PFSK-1 (cell line): ENCODE measurements at regions not wholly inside any gene's neighbourhood (a gene's known extent, or its start where the extent isn't known, plus 50 kb on each side); places are given as distances from the start of the nearest gene placed in this dataset.

Experiments used
- FOXP2 ChIP-seq: optimal IDR thresholded peaks from 2 replicates; pipeline ENCODE3; 2011; ENCODE audit warnings: borderline replicate concordance, control low read depth, inconsistent platforms; ENCODE audit not compliant: insufficient read depth; ENCODE audit errors: extremely low read length, extremely low read depth
- POLR2AphosphoS5 ChIP-seq: IDR thresholded peaks from 2 replicates; pipeline ENCODE4 v1.6.1; 2012; ENCODE audit warnings: low read depth, mild to moderate bottlenecking, control low read depth, low read length, moderate library complexity
- SIN3A ChIP-seq: IDR thresholded peaks from 2 replicates; pipeline ENCODE4 v1.6.1; 2012; ENCODE audit warnings: mild to moderate bottlenecking, low read length, moderate library complexity, borderline replicate concordance; ENCODE audit not compliant: insufficient read depth
- TAF1 ChIP-seq: IDR thresholded peaks from 2 replicates; pipeline ENCODE4 v1.6.1; 2012; ENCODE audit warnings: low read length, control low read depth, borderline replicate concordance; ENCODE audit not compliant: insufficient read depth
- TF ChIP-seq, protein P1 (sequence below), 2 experiments: IDR thresholded peaks; 2 replicates each; pipeline versions ENCODE4 v1.6.1 to v1.8.0; 2011 to 2012; ENCODE audit warnings: low read depth in 2 of 2, low read length in 2 of 2, control low read depth in 1 of 2, inconsistent platforms in 1 of 2, mild to moderate bottlenecking in 1 of 2, moderate library complexity in 1 of 2; ENCODE audit not compliant: insufficient read depth in 1 of 2

DNA sequence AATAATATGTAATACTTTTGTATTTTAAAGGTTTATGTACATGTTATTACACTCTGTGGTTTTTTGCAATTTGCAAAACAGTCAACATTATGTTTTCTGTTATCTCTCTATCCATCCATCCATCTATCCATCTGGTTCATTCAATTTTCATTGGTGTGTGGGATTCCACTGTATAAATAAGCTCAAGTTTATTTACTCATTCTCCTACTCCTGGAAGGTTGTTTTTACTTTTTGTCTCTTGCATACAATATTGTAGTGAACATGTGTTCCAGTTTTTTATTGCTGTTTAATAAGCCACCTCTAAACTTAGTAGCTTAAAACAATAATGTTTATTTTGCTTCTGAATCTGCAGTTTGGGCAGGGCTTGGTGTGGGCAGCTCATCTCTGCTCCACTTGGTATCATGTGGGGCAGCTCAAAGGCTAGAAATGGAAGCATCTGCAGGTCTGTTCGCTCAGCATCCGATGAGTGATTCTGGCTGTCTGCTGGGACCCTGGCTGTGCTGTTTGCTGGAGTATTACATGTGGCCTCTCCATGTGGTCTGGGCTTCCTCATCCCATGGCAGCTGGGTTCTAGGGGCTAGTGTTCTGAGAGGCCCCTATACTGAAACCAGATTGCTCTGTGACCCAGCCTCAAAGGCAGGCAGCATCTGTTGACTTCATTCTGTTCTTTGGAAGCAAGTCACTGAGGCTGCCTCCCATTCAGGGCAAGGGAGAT is 98.8 kb downstream of the SLC25A47 start:
- TF ChIP-seq, protein P1, sequence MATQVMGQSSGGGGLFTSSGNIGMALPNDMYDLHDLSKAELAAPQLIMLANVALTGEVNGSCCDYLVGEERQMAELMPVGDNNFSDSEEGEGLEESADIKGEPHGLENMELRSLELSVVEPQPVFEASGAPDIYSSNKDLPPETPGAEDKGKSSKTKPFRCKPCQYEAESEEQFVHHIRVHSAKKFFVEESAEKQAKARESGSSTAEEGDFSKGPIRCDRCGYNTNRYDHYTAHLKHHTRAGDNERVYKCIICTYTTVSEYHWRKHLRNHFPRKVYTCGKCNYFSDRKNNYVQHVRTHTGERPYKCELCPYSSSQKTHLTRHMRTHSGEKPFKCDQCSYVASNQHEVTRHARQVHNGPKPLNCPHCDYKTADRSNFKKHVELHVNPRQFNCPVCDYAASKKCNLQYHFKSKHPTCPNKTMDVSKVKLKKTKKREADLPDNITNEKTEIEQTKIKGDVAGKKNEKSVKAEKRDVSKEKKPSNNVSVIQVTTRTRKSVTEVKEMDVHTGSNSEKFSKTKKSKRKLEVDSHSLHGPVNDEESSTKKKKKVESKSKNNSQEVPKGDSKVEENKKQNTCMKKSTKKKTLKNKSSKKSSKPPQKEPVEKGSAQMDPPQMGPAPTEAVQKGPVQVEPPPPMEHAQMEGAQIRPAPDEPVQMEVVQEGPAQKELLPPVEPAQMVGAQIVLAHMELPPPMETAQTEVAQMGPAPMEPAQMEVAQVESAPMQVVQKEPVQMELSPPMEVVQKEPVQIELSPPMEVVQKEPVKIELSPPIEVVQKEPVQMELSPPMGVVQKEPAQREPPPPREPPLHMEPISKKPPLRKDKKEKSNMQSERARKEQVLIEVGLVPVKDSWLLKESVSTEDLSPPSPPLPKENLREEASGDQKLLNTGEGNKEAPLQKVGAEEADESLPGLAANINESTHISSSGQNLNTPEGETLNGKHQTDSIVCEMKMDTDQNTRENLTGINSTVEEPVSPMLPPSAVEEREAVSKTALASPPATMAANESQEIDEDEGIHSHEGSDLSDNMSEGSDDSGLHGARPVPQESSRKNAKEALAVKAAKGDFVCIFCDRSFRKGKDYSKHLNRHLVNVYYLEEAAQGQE (IDR thresholded peaks at IDR 0.05; ENCODE audit: insufficient read depth in 1 of 2, low read depth in 2 of 2, low read length in 2 of 2): no peak
- TF ChIP-seq TAF1 (no peak), FOXP2 (no peak), SIN3A (no peak), POLR2AphosphoS5 (no peak)

DNA sequence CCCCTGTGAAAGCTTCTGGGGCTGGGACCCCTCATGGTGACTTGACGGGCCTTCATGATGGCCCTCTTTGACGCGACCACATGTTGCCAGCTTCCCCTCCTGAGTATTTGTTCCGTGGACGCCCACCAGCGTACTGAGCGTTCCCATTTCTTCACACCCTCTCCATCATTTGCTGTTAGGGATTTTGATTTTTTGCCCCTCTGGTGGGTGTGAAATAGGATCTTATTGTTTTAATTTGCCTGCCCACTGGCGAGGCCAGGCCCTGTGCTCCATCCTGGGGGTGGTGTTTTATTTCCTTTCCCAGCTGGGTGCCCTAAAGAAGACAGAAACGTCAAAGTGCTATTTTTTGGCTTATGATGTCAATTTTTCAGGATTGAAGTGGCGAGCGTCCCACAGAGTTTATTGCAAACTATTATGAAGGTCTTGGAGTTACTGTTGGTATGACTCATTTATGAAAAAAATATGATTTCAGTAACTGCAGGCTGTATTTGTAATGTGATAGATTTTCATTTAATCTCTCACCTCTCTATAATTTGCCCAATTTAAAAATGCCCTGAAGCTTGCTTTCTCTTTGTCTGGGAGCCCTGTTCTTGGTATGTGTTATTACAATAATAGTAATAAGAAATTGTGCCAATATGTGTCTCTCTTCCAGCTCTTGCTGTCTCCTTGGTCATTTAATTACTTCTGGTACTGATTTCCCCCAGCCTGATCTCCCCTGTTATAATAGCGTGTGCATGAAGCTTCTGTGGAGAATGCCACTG is 99.6 kb downstream of the SLC25A47 start:
- TF ChIP-seq SIN3A: no peak
- TF ChIP-seq, protein P1 (IDR thresholded peaks at IDR 0.05; ENCODE audit: insufficient read depth in 1 of 2, low read depth in 2 of 2, low read length in 2 of 2): no peak
- no peak for TF ChIP-seq FOXP2
- no peak for TF ChIP-seq TAF1
- TF ChIP-seq POLR2AphosphoS5: no peak

DNA sequence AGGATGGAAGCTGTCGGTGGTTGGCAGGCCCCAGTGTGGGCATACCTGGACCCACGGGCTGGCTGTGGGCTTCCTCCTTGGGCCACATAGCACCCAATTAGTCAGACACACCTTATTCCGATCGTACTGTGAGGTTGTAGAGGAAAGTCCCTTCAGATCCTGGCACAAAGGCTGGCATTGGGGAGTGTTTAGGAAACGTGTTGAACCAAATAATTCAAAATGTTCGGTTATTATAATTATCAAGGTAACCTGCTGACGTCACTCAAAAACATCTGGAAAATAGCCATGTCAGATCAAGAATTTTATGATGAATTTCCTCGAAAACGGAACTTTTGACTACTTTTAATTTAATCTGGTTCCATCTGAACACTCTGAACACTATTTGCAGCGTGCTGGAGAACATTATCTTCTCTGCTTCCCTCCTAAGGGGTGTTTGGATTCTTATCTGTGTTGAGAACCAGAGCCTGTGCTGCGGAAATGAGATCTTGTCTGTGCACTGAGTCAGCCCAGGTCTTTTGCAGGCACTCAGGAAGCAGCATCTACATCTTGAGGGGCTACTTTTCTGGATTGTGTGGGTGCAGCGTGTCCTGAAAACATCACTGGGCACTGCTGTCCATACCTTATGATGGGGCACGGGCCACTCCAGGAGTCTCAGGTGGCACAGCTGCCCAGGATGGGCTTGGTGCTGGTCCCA is 100.3 kb downstream of the SLC25A47 start:
- TF ChIP-seq TAF1 (no peak), FOXP2 (no peak), POLR2AphosphoS5 (no peak), SIN3A (no peak)
- TF ChIP-seq, protein P1 (IDR thresholded peaks at IDR 0.05; ENCODE audit: insufficient read depth in 1 of 2, low read depth in 2 of 2, low read length in 2 of 2): no peak

DNA sequence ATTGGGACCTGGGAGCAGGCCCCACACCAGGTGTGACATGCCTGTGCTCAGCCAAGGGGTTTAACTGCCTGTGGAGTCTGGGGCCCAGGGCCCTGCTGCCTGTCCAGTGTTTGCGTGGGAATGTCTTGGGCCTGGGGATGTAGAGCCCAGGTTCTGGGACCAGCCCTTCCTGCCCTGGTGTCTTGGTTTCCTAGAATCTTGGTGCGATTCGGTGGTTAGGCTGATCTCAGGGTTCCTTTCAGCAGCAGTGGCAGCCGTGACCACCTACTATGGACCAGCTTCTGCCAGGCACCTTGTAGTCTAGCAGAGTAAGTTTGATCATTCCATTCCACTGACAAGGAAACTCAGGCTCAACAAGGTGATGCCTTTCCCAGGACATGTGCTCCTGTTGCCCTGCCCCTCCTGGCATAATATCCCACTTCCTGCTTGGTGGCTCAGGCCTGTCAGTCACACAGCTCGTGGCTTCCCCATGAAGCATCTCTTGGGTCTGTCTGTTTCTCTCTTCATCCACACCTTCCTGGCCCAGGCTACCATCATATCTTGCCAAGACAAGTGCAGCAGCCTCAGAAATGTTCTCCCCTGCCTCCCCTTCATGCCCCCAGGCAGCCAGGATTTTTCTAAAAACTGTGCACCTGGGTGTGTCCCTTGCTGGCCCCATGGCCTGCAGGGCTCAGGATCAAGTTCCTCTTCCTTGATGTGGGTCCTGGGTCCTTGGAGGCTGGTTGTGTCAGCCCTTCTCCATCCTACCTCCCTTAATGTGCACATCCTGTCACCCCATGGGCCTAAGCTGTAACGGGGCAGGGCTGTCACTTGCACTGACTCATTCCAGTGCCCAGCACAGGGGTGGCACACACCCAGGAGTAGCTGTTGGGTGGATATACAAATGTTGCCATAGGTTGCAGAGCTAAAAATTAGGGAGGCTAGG is 101.6 kb downstream of the SLC25A47 start:
- TF ChIP-seq TAF1 (no peak), FOXP2 (no peak), SIN3A (no peak), POLR2AphosphoS5 (no peak)
- TF ChIP-seq, protein P1 (IDR thresholded peaks at IDR 0.05; ENCODE audit: insufficient read depth in 1 of 2, low read depth in 2 of 2, low read length in 2 of 2): no peak
